Uterus (tissue), 2 donors: ENCODE measurements at regions not wholly inside any gene's neighbourhood (a gene's known extent, or its start where the extent isn't known, plus 50 kb on each side); places are given as distances from the start of the nearest gene placed in this dataset.

Experiments
- CTCF ChIP-seq, 4 experiments: fragments of 200-600 bp in 2 of 4; fragments of 450-650 bp in 2 of 4; sonication (generic) in 2 of 4; IDR thresholded peaks; one replicate each; pipeline ENCODE4 v1.5.1; 2016 to 2019; ENCODE audit warnings: antibody characterized with exemption in 4 of 4, mild to moderate bottlenecking in 2 of 4, moderate library complexity in 1 of 4
- POLR2A ChIP-seq, 2 donors: fragments of 450-650 bp; IDR thresholded peaks; one replicate each; pipeline ENCODE4 v1.6.1; 2016; ENCODE audit warnings: antibody characterized with exemption in 2 of 2, mild to moderate bottlenecking in 1 of 2, moderate library complexity in 1 of 2

- TF ChIP-seq CTCF (IDR thresholded peaks at IDR 0.05) (no peak), POLR2A (IDR thresholded peaks at IDR 0.05) (no peak)
These were observed 847.2 kb downstream of the CCSER2 start for GRCh38 chr10:85175635-85176034.
